Activated naive CD8-positive, alpha-beta T cell (primary cell): ENCODE measurements at regions not wholly inside any gene's neighbourhood (a gene's known extent, or its start where the extent isn't known, plus 50 kb on each side); places are given as distances from the start of the nearest gene placed in this dataset.

ENCODE experiments used
- H3K27ac Mint-ChIP-seq: one replicate; pipeline ENCODE4 v1.8.0; 2021; ENCODE audit warnings: mixed read lengths
- H3K27me3 Mint-ChIP-seq: one replicate; pipeline ENCODE4 v1.8.0; 2021; ENCODE audit warnings: mixed read lengths
- H3K36me3 Mint-ChIP-seq: one replicate; pipeline ENCODE4 v1.8.0; 2021; ENCODE audit warnings: mixed read lengths
- H3K4me1 Mint-ChIP-seq: one replicate; pipeline ENCODE4 v1.8.0; 2021; ENCODE audit warnings: low read depth, mixed read lengths
- H3K4me3 Mint-ChIP-seq: one replicate; pipeline ENCODE4 v1.8.0; 2021; ENCODE audit warnings: mild to moderate bottlenecking, mixed read lengths
- H3K9me3 Mint-ChIP-seq: one replicate; pipeline ENCODE4 v1.8.0; 2021; ENCODE audit warnings: low read depth, mixed read lengths

DNA sequence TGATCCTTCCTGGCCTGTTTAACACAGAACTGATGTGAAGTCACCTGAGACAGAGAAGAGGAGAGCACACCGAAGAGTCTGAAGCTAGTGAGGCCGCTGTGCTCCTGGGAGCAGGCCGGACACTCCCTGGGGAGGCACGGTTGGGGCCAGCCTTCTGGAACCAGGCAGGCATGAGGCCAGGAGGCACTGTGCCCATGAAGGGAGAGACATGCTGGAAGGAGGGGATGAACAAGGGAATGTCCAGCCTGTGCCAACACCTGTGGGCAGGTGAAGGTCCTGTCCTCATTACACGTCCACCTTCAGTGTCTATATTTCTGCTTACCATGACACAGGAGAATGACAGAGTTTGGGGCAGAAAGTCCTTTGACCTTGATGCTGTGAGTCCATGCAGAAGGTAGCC, 183.8 kb upstream of the S1PR3 start:
- Mint-ChIP-seq H3K9me3 (no peaks in the 10 kb centered on the region), H3K36me3 (no peaks in the 10 kb centered on the region), H3K27ac (no peak overlapping the region), H3K27me3 (peaks cover 30% of the 10 kb centered on the region), H3K4me3 (no peak overlapping the region), H3K4me1 (no peaks in the 10 kb centered on the region)

GRCh38 chr9:88808019-88808656, 183.1 kb upstream of the S1PR3 start:
- no peaks in the 10 kb centered on the region for H3K36me3 Mint-ChIP-seq
- H3K4me1 Mint-ChIP-seq = no peaks in the 10 kb centered on the region
- no peaks in the 10 kb centered on the region for H3K9me3 Mint-ChIP-seq
- H3K4me3 Mint-ChIP-seq = no peak overlapping the region
- no peak overlapping the region for H3K27ac Mint-ChIP-seq
- peaks cover 26% of the 10 kb centered on the region for H3K27me3 Mint-ChIP-seq

DNA sequence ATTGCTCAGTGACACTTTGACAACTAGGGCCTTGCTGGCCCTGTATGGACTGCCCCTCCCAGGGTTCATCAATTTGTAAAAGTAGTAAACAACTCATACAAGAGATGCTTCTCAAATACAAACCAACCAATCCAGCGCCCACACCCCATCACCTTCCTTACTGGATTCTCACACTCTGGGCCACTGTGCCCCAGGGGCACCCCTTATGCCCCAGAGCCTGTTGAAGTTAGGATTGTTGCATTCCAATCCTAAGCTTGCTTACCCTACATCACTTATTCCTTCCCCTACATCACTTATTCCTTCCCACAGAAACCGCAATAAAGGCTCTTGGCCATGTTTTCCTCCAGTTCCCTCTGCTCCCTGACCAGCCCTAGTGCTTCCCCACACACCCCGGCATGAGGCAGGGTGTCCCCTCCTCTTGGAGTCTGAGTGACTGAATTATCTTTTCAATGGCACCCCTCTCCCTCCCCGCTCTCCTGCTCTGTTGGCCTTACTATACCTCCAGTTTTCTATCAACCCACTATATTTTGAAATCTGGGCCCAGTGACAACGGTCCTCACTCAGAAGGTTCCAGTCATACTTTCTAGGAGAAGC, 182.4 kb upstream of the S1PR3 start:
- no peak overlapping the region for H3K27ac Mint-ChIP-seq
- H3K4me1 Mint-ChIP-seq = no peaks in the 10 kb centered on the region
- peaks cover 21% of the 10 kb centered on the region for H3K27me3 Mint-ChIP-seq
- no peaks in the 10 kb centered on the region for H3K36me3 Mint-ChIP-seq
- no peak overlapping the region for H3K4me3 Mint-ChIP-seq
- no peaks in the 10 kb centered on the region for H3K9me3 Mint-ChIP-seq

- Mint-ChIP-seq H3K4me1 (no peaks in the 10 kb centered on the region), H3K4me3 (no peak overlapping the region), H3K27ac (no peak overlapping the region), H3K27me3 (peaks cover 15% of the 10 kb centered on the region), H3K9me3 (no peaks in the 10 kb centered on the region), H3K36me3 (no peaks in the 10 kb centered on the region)
Observed at GRCh38 chr9:88809355-88810161, 181.7 kb upstream of the S1PR3 start.

DNA sequence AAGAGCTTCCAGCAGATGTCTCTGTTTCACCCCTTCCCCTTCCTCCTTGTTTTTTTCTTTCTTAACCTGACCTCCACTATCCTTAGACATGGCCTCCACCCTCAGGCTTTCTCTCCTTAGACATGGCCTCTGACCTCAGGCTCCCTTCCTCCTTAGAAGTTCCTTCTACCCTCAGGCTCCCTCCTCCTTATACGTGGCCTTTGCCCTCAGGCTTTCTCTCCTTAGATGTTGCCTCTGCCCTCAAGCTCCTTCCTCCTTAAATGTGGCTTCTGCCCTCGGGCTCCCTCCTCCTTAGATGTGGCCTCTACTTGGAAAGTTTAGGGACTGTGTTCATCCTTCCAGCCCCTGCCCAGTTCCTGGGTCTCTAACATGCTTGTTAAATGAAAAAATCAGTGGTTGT, 180.4 kb upstream of the S1PR3 start:
- H3K4me3 Mint-ChIP-seq = no peak overlapping the region
- H3K27ac Mint-ChIP-seq = no peak overlapping the region
- H3K4me1 Mint-ChIP-seq = no peaks in the 10 kb centered on the region
- H3K27me3 Mint-ChIP-seq = peaks cover 15% of the 10 kb centered on the region
- no peaks in the 10 kb centered on the region for H3K36me3 Mint-ChIP-seq
- H3K9me3 Mint-ChIP-seq = no peaks in the 10 kb centered on the region

GRCh38 chr9:88811511-88811910, 179.8 kb upstream of the S1PR3 start:
- Mint-ChIP-seq H3K4me3 (no peak overlapping the region), H3K9me3 (no peaks in the 10 kb centered on the region), H3K4me1 (no peaks in the 10 kb centered on the region), H3K27ac (no peak overlapping the region), H3K27me3 (peaks cover 15% of the 10 kb centered on the region), H3K36me3 (no peaks in the 10 kb centered on the region)

DNA sequence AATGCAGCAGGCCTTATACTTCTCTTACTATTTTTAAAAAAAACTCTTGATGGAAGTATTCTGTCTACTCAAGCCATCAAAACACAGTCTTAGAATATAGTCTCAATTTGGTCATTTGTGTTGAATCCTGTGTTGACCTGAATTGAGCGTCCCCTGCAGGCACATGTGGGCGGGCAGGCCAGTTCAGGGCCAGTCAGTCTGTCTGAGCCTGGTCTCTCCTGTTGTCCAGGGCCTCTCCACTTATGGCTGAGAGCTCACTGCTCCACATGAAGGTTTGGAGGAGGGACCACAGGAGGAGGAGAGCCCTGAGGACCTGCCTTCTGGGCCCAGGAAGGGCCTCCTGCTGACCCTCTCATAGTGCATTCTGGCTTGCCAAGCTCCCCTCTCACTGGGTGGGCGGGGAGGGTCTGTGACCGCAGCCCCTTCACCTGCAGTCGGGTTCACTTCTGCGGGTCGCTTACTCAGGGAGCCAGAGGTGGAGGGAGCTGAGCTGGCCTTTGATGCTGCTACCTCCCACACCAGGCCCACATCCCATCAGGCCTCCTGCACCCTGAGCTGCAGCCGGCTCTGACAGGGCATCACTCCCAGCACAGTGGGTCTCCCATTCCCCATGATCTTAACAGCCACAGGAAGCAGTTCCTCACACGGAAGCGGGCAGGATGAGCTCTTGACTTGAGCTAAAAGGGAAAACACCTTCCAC, 178.2 kb upstream of the S1PR3 start:
- peaks cover 10% of the 10 kb centered on the region for H3K27me3 Mint-ChIP-seq
- H3K4me3 Mint-ChIP-seq = no peak overlapping the region
- H3K9me3 Mint-ChIP-seq = no peaks in the 10 kb centered on the region
- no peaks in the 10 kb centered on the region for H3K4me1 Mint-ChIP-seq
- no peak overlapping the region for H3K27ac Mint-ChIP-seq
- no peaks in the 10 kb centered on the region for H3K36me3 Mint-ChIP-seq

GRCh38 chr9:88813638-88814209, 177.5 kb upstream of the S1PR3 start:
- H3K27ac Mint-ChIP-seq = no peak overlapping the region
- H3K27me3 Mint-ChIP-seq = peaks cover 12% of the 10 kb centered on the region

GRCh38 chr9:88814577-88814976, 176.7 kb upstream of the S1PR3 start:
- H3K9me3 Mint-ChIP-seq = no peaks in the 10 kb centered on the region
- no peak overlapping the region for H3K4me3 Mint-ChIP-seq
- H3K4me1 Mint-ChIP-seq = no peaks in the 10 kb centered on the region
- H3K36me3 Mint-ChIP-seq = no peaks in the 10 kb centered on the region
- no peak overlapping the region for H3K27ac Mint-ChIP-seq
- peaks cover 9% of the 10 kb centered on the region for H3K27me3 Mint-ChIP-seq

More at GRCh38 chr9:88813638-88814209, 177.5 kb upstream of the S1PR3 start:
- Mint-ChIP-seq H3K4me3 (no peak overlapping the region), H3K9me3 (no peaks in the 10 kb centered on the region), H3K36me3 (no peaks in the 10 kb centered on the region), H3K4me1 (no peaks in the 10 kb centered on the region)

DNA sequence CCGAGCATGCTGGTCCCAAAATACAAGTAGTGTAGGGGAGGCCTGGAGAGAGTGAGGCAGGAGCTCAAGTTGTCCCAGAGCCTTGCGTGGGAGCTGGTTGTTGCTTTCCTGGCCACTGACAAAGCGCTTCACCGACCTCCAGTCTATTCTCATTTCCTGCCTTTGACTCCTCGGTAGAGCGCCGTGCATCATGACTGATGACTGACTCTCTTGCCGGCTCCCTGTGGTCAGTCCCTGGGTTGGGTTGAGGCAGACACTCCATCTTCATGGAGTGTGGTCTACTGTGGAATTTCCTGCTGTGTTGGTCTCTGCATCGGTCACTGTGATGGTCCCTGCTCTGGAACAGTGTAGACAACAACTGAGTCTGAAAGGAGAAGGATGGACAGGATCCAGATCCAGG, 175.1 kb upstream of the S1PR3 start:
- Mint-ChIP-seq H3K36me3 (no peaks in the 10 kb centered on the region), H3K9me3 (no peaks in the 10 kb centered on the region), H3K27me3 (peaks cover 7% of the 10 kb centered on the region), H3K4me3 (no peak overlapping the region), H3K27ac (no peak overlapping the region), H3K4me1 (no peaks in the 10 kb centered on the region)

DNA sequence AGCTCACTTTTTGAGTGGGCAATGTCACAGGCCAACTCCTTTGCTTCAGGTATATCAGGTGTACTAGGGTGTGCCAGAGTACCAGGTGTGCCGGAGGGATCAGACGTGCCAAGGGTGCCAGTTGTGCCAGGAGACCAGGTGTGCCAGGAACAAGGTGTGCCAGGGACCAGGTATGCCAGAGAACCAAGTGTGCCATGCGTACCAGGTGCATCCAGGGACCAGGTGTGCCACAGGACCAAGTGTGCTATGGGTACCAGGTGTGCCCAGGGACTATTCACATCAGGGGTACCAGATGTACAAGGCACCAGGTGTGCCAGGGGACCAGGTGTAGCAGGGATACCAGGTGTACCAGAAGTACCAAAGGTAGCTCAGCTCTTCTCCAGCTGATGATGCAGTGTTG, 174.7 kb upstream of the S1PR3 start:
- Mint-ChIP-seq H3K27me3 (peaks cover 7% of the 10 kb centered on the region), H3K4me1 (no peaks in the 10 kb centered on the region), H3K9me3 (no peaks in the 10 kb centered on the region), H3K27ac (no peak overlapping the region), H3K4me3 (no peak overlapping the region), H3K36me3 (no peaks in the 10 kb centered on the region)

GRCh38 chr9:88817628-88818027, 173.6 kb upstream of the S1PR3 start:
- H3K36me3 Mint-ChIP-seq = no peaks in the 10 kb centered on the region
- no peaks in the 10 kb centered on the region for H3K9me3 Mint-ChIP-seq
- H3K4me3 Mint-ChIP-seq = no peak overlapping the region
- no peak overlapping the region for H3K27ac Mint-ChIP-seq
- H3K4me1 Mint-ChIP-seq = no peaks in the 10 kb centered on the region
- H3K27me3 Mint-ChIP-seq = peaks cover 5% of the 10 kb centered on the region

- H3K27me3 Mint-ChIP-seq = peaks cover 8% of the 10 kb centered on the region
- no peak overlapping the region for H3K4me3 Mint-ChIP-seq
- H3K36me3 Mint-ChIP-seq = no peaks in the 10 kb centered on the region
- no peak overlapping the region for H3K27ac Mint-ChIP-seq
- no peaks in the 10 kb centered on the region for H3K9me3 Mint-ChIP-seq
- H3K4me1 Mint-ChIP-seq = no peaks in the 10 kb centered on the region
Observed at GRCh38 chr9:88818495-88819201, 172.6 kb upstream of the S1PR3 start.

GRCh38 chr9:88819476-88819875, 171.8 kb upstream of the S1PR3 start:
- no peak overlapping the region for H3K27ac Mint-ChIP-seq
- peaks cover 12% of the 10 kb centered on the region for H3K27me3 Mint-ChIP-seq
- no peaks in the 10 kb centered on the region for H3K36me3 Mint-ChIP-seq

More at GRCh38 chr9:88819476-88819875, 171.8 kb upstream of the S1PR3 start:
- Mint-ChIP-seq H3K4me1 (no peaks in the 10 kb centered on the region), H3K4me3 (no peak overlapping the region), H3K9me3 (no peaks in the 10 kb centered on the region)
